Stimulated activated effector memory CD8-positive, alpha-beta T cell treated with anti-CD3 and anti-CD28 coated beads, Interleukin-12 subunit alpha, Interleukin-12 subunit beta, amount 100 ng/mL, for 72 hours (primary cell): ENCODE measurements at regions not wholly inside any gene's neighbourhood (a gene's known extent, or its start where the extent isn't known, plus 50 kb on each side); places are given as distances from the start of the nearest gene placed in this dataset.

Experiments
- ATAC-seq: fragments of 150-1000 bp; cut with Tn5 transposase; 2 replicates; pipeline ENCODE4 v1.10.0; 2021
- DNase-seq, 2 donors: peaks; one replicate each; pipeline ENCODE4 v3.0.0; 2021 to 2022; ENCODE audit warnings: low spot score in 2 of 2
- H3K27ac Mint-ChIP-seq: one replicate; pipeline ENCODE4 v1.8.0; 2022; ENCODE audit warnings: mild to moderate bottlenecking, mixed read lengths
- H3K36me3 Mint-ChIP-seq: one replicate; pipeline ENCODE4 v1.8.0; 2022; ENCODE audit warnings: mild to moderate bottlenecking, mixed read lengths
- H3K4me1 Mint-ChIP-seq: one replicate; pipeline ENCODE4 v1.8.0; 2022; ENCODE audit warnings: mixed read lengths
- H3K4me3 Mint-ChIP-seq: one replicate; pipeline ENCODE4 v1.8.0; 2022; ENCODE audit warnings: mild to moderate bottlenecking, mixed read lengths
- H3K9me3 Mint-ChIP-seq: one replicate; pipeline ENCODE4 v1.8.0; 2022; ENCODE audit warnings: mixed read lengths

GRCh38 chr3:28066020-28066419, 175.4 kb upstream of the CMC1 start:
- DNase-seq, result no peak
- no peaks in the 10 kb centered on the region for H3K9me3 Mint-ChIP-seq
- no peak overlapping the region for H3K27ac Mint-ChIP-seq
- no peaks in the 10 kb centered on the region for H3K4me1 Mint-ChIP-seq
- no peak for ATAC-seq
- H3K4me3 Mint-ChIP-seq, result no peak overlapping the region
- no peaks in the 10 kb centered on the region for H3K36me3 Mint-ChIP-seq

- no peaks in the 10 kb centered on the region for H3K4me1 Mint-ChIP-seq
- no peak overlapping the region for H3K27ac Mint-ChIP-seq
- H3K36me3 Mint-ChIP-seq, result no peaks in the 10 kb centered on the region
- ATAC-seq, result no peak
- H3K9me3 Mint-ChIP-seq, result no peaks in the 10 kb centered on the region
- no peak overlapping the region for H3K4me3 Mint-ChIP-seq
- DNase-seq, result no peak
Measured at GRCh38 chr3:28067014-28067413, 174.4 kb upstream of the CMC1 start.

- Mint-ChIP-seq H3K9me3 (no peaks in the 10 kb centered on the region), H3K4me1 (no peaks in the 10 kb centered on the region), H3K36me3 (no peaks in the 10 kb centered on the region), H3K27ac (no peak overlapping the region), H3K4me3 (no peak overlapping the region)
- no peak for ATAC-seq
- DNase-seq, result no peak
Measured at GRCh38 chr3:28068342-28068741, 173.1 kb upstream of the CMC1 start.

GRCh38 chr3:28069438-28069837, 172.0 kb upstream of the CMC1 start:
- H3K9me3 Mint-ChIP-seq, result no peaks in the 10 kb centered on the region
- ATAC-seq (no peak), DNase-seq (no peak)
- no peak overlapping the region for H3K27ac Mint-ChIP-seq
- no peak overlapping the region for H3K4me3 Mint-ChIP-seq
- no peaks in the 10 kb centered on the region for H3K4me1 Mint-ChIP-seq
- H3K36me3 Mint-ChIP-seq, result no peaks in the 10 kb centered on the region

GRCh38 chr3:28076246-28076645, 165.2 kb upstream of the CMC1 start:
- H3K27ac Mint-ChIP-seq, result no peak overlapping the region
- H3K9me3 Mint-ChIP-seq, result no peaks in the 10 kb centered on the region
- no peak for ATAC-seq

GRCh38 chr3:28077572-28077971, 163.8 kb upstream of the CMC1 start:
- Mint-ChIP-seq H3K4me3 (no peak overlapping the region), H3K36me3 (no peaks in the 10 kb centered on the region), H3K27ac (no peak overlapping the region), H3K9me3 (no peaks in the 10 kb centered on the region), H3K4me1 (no peaks in the 10 kb centered on the region)
- no peak for ATAC-seq
- DNase-seq, result no peak

More at GRCh38 chr3:28076246-28076645, 165.2 kb upstream of the CMC1 start:
- no peak overlapping the region for H3K4me3 Mint-ChIP-seq
- no peak for DNase-seq
- H3K36me3 Mint-ChIP-seq, result no peaks in the 10 kb centered on the region
- no peaks in the 10 kb centered on the region for H3K4me1 Mint-ChIP-seq

GRCh38 chr3:28078536-28078935, 162.9 kb upstream of the CMC1 start:
- no peak for ATAC-seq
- Mint-ChIP-seq H3K9me3 (no peaks in the 10 kb centered on the region), H3K27ac (no peak overlapping the region), H3K4me3 (no peak overlapping the region), H3K36me3 (no peaks in the 10 kb centered on the region), H3K4me1 (no peaks in the 10 kb centered on the region)
- no peak for DNase-seq

- no peak for DNase-seq
- no peaks in the 10 kb centered on the region for H3K9me3 Mint-ChIP-seq
- ATAC-seq, result no peak
- H3K4me3 Mint-ChIP-seq, result no peak overlapping the region
- no peak overlapping the region for H3K27ac Mint-ChIP-seq
- H3K36me3 Mint-ChIP-seq, result no peaks in the 10 kb centered on the region
- H3K4me1 Mint-ChIP-seq, result no peaks in the 10 kb centered on the region
Measured at GRCh38 chr3:28080716-28081115, 160.7 kb upstream of the CMC1 start.

- no peak overlapping the region for H3K4me3 Mint-ChIP-seq
- ATAC-seq (peak; percentile 56), DNase-seq (no peak)
- H3K4me1 Mint-ChIP-seq, result no peaks in the 10 kb centered on the region
- H3K9me3 Mint-ChIP-seq, result no peaks in the 10 kb centered on the region
- no peak overlapping the region for H3K27ac Mint-ChIP-seq
- no peaks in the 10 kb centered on the region for H3K36me3 Mint-ChIP-seq
Measured at GRCh38 chr3:28081533-28081947, 159.9 kb upstream of the CMC1 start.

- ATAC-seq (no peak), DNase-seq (no peak)
- Mint-ChIP-seq H3K4me3 (no peak overlapping the region), H3K36me3 (no peaks in the 10 kb centered on the region), H3K9me3 (no peaks in the 10 kb centered on the region), H3K4me1 (peaks cover 7% of the 10 kb centered on the region), H3K27ac (no peak overlapping the region)
Measured at GRCh38 chr3:28087591-28087990, 153.8 kb upstream of the CMC1 start.

- Mint-ChIP-seq H3K4me1 (peaks cover 7% of the 10 kb centered on the region), H3K27ac (peak overlapping the region; percentile 50)
Measured at GRCh38 chr3:28088811-28089526, 152.4 kb upstream of the CMC1 start.

GRCh38 chr3:28089527-28089897, 151.9 kb upstream of the CMC1 start:
- Mint-ChIP-seq H3K9me3 (no peaks in the 10 kb centered on the region), H3K36me3 (no peaks in the 10 kb centered on the region), H3K4me1 (peaks cover 7% of the 10 kb centered on the region), H3K27ac (peak overlapping the region; percentile 50), H3K4me3 (peak overlapping the region; percentile 16)
- DNase-seq (no peak), ATAC-seq (no peak)

More at GRCh38 chr3:28088811-28089526, 152.4 kb upstream of the CMC1 start:
- Mint-ChIP-seq H3K9me3 (no peaks in the 10 kb centered on the region), H3K36me3 (no peaks in the 10 kb centered on the region), H3K4me3 (peak overlapping the region; percentile 16)
- DNase-seq, result no peak
- ATAC-seq, result no peak

GRCh38 chr3:28099296-28099695, 142.1 kb upstream of the CMC1 start:
- Mint-ChIP-seq H3K4me1 (no peaks in the 10 kb centered on the region), H3K36me3 (no peaks in the 10 kb centered on the region), H3K27ac (no peak overlapping the region), H3K9me3 (peaks cover 14% of the 10 kb centered on the region), H3K4me3 (no peak overlapping the region)
- DNase-seq (no peak), ATAC-seq (no peak)

GRCh38 chr3:28101705-28102104, 139.7 kb upstream of the CMC1 start:
- no peak for ATAC-seq
- Mint-ChIP-seq H3K36me3 (no peaks in the 10 kb centered on the region), H3K4me3 (no peak overlapping the region), H3K9me3 (peaks cover 14% of the 10 kb centered on the region), H3K4me1 (no peaks in the 10 kb centered on the region), H3K27ac (no peak overlapping the region)
- no peak for DNase-seq

GRCh38 chr3:28103861-28104260, 137.6 kb upstream of the CMC1 start:
- Mint-ChIP-seq H3K27ac (no peak overlapping the region), H3K36me3 (no peaks in the 10 kb centered on the region), H3K9me3 (peaks cover 11% of the 10 kb centered on the region), H3K4me1 (no peaks in the 10 kb centered on the region), H3K4me3 (no peak overlapping the region)
- DNase-seq (no peak), ATAC-seq (no peak)

- Mint-ChIP-seq H3K4me1 (no peaks in the 10 kb centered on the region), H3K27ac (no peak overlapping the region), H3K9me3 (peaks cover 5% of the 10 kb centered on the region)
Measured at GRCh38 chr3:28104896-28105534, 136.4 kb upstream of the CMC1 start.

More at GRCh38 chr3:28104896-28105534, 136.4 kb upstream of the CMC1 start:
- Mint-ChIP-seq H3K4me3 (no peak overlapping the region), H3K36me3 (no peaks in the 10 kb centered on the region)
- no peak for ATAC-seq
- no peak for DNase-seq
